Prostate gland (tissue), 2 donors: ENCODE measurements at regions not wholly inside any gene's neighbourhood (a gene's known extent, or its start where the extent isn't known, plus 50 kb on each side); places are given as distances from the start of the nearest gene placed in this dataset.

Source experiments
- DNase-seq: peaks from one replicate; pipeline ENCODE4 v3.0.0-alpha.2; 2019; ENCODE audit warnings: low spot score
- H3K27ac ChIP-seq, 2 donors: fragments of 200-600 bp; sonication (generic); 2 replicates each; pipeline ENCODE4 v1.5.1; 2017 to 2019
- H3K27me3 ChIP-seq: fragments of 200-600 bp; sonication (generic); replicated peaks from 2 replicates; pipeline ENCODE4 v1.5.1; 2019; ENCODE audit not compliant: insufficient read depth
- H3K36me3 ChIP-seq, 2 donors: fragments of 200-600 bp; sonication (generic); 1 replicate in 1 of 2; 2 replicates in 1 of 2; pipeline versions ENCODE4 v1.5.1 to v1.8.1; 2017 to 2019
- H3K4me1 ChIP-seq: fragments of 200-600 bp; sonication (generic); replicated peaks from 2 replicates; pipeline ENCODE4 v1.5.1; 2019
- H3K4me3 ChIP-seq, 2 donors: fragments of 200-600 bp; sonication (generic); 2 replicates each; pipeline ENCODE4 v1.5.1; 2017 to 2019
- H3K9me3 ChIP-seq: fragments of 200-600 bp; sonication (generic); 2 replicates; pipeline ENCODE4 v1.5.1; 2017
- CTCF ChIP-seq, 4 experiments: fragments of 200-600 bp in 2 of 4; fragments of 450-650 bp in 2 of 4; sonication (generic) in 2 of 4; IDR thresholded peaks; 1 replicate in 3 of 4; 2 replicates in 1 of 4; pipeline ENCODE4 v1.5.1; 2016 to 2019; ENCODE audit warnings: antibody characterized with exemption in 4 of 4, mild to moderate bottlenecking in 2 of 4, moderate library complexity in 2 of 4
- POLR2A ChIP-seq: fragments of 450-650 bp; IDR thresholded peaks from one replicate; pipeline ENCODE4 v1.6.1; 2016; ENCODE audit warnings: antibody characterized with exemption, mild to moderate bottlenecking
- POLR2AphosphoS5 ChIP-seq: sonication (generic); formaldehyde crosslinking; IDR thresholded peaks from one replicate; pipeline ENCODE4 v1.6.1; 2017; ENCODE audit warnings: antibody characterized with exemption
- WGBS: methylation state at CpG from one replicate; pipeline ENCODE4 v1.1.5; 2018; 5-methylcytosine and 5-hydroxymethylcytosine counted together
- intact Hi-C: fragments of 100-400 bp; cut with DNase I; formaldehyde crosslinking; loops from one replicate; pipeline ENCODE4 v1.14.2; 2022

GRCh38 chr11:45073685-45074141, 72.7 kb upstream of the PRDM11 start:
- intact Hi-C loops: no loop called here
- no peaks in the 10 kb centered on the region for H3K4me1 ChIP-seq
- H3K4me3 ChIP-seq: no peak overlapping the region
- no peaks in the 10 kb centered on the region for H3K36me3 ChIP-seq
- WGBS: 50% methylated on average over 11 of the region's 11 CpGs
- DNase-seq: no peak
- no peaks in the 10 kb centered on the region for H3K27me3 ChIP-seq
- TF ChIP-seq CTCF (IDR thresholded peaks at IDR 0.05) (no peak), POLR2A (no peak), POLR2AphosphoS5 (no peak)
- no peaks in the 10 kb centered on the region for H3K9me3 ChIP-seq
- no peak overlapping the region for H3K27ac ChIP-seq

- WGBS: 85% methylated on average over 4 of the region's 4 CpGs
Observed at GRCh38 chr11:45075519-45075918, 70.9 kb upstream of the PRDM11 start.

GRCh38 chr11:45075952-45076351, 70.5 kb upstream of the PRDM11 start:
- Histone ChIP-seq H3K36me3 (no peaks in the 10 kb centered on the region), H3K4me1 (no peaks in the 10 kb centered on the region), H3K4me3 (no peak overlapping the region), H3K9me3 (no peaks in the 10 kb centered on the region), H3K27ac (no peak overlapping the region), H3K27me3 (no peaks in the 10 kb centered on the region)
- no peak for TF ChIP-seq POLR2AphosphoS5
- TF ChIP-seq POLR2A: no peak
- TF ChIP-seq CTCF (IDR thresholded peaks at IDR 0.05): no peak
- WGBS: 98% methylated on average over 4 of the region's 4 CpGs
- intact Hi-C loops: no loop called here
- DNase-seq: no peak

More at GRCh38 chr11:45075519-45075918, 70.9 kb upstream of the PRDM11 start:
- no peak overlapping the region for H3K4me3 ChIP-seq
- H3K27ac ChIP-seq: no peak overlapping the region
- intact Hi-C loops: no loop called here
- H3K27me3 ChIP-seq: no peaks in the 10 kb centered on the region
- no peaks in the 10 kb centered on the region for H3K4me1 ChIP-seq
- H3K9me3 ChIP-seq: no peaks in the 10 kb centered on the region
- no peaks in the 10 kb centered on the region for H3K36me3 ChIP-seq
- TF ChIP-seq POLR2AphosphoS5: no peak
- no peak for TF ChIP-seq POLR2A
- no peak for TF ChIP-seq CTCF (IDR thresholded peaks at IDR 0.05)
- no peak for DNase-seq

- Histone ChIP-seq H3K4me1 (no peaks in the 10 kb centered on the region), H3K27ac (no peak overlapping the region), H3K27me3 (no peaks in the 10 kb centered on the region), H3K36me3 (no peaks in the 10 kb centered on the region), H3K4me3 (no peak overlapping the region), H3K9me3 (no peaks in the 10 kb centered on the region)
- no peak for DNase-seq
- TF ChIP-seq POLR2AphosphoS5 (no peak), POLR2A (no peak), CTCF (IDR thresholded peaks at IDR 0.05) (no peak)
- intact Hi-C loops: no loop called here
- WGBS: 67% methylated on average over 2 of the region's 2 CpGs
Observed at GRCh38 chr11:45076761-45077160, 69.7 kb upstream of the PRDM11 start.

GRCh38 chr11:45078236-45079074, 68.0 kb upstream of the PRDM11 start:
- intact Hi-C loops: no loop called here
- Histone ChIP-seq H3K9me3 (no peaks in the 10 kb centered on the region), H3K4me1 (no peaks in the 10 kb centered on the region), H3K27ac (no peak overlapping the region), H3K27me3 (no peaks in the 10 kb centered on the region), H3K36me3 (no peaks in the 10 kb centered on the region), H3K4me3 (no peak overlapping the region)
- no peak for DNase-seq
- 62% methylated on average over 16 of the region's 16 CpGs for WGBS
- no peak for TF ChIP-seq CTCF (IDR thresholded peaks at IDR 0.05)
- TF ChIP-seq POLR2A: no peak
- TF ChIP-seq POLR2AphosphoS5: no peak
